ENCODE measurements at regions not wholly inside any gene's neighbourhood (a gene's known extent, or its start where the extent isn't known, plus 50 kb on each side); places are given as distances from the start of the nearest gene placed in this dataset.
"Not testable (repeated sequence)": the region's sequence is repeated elsewhere in the genome, so short reads cannot be mapped to it uniquely, and the experiment has no call there.

DNA sequence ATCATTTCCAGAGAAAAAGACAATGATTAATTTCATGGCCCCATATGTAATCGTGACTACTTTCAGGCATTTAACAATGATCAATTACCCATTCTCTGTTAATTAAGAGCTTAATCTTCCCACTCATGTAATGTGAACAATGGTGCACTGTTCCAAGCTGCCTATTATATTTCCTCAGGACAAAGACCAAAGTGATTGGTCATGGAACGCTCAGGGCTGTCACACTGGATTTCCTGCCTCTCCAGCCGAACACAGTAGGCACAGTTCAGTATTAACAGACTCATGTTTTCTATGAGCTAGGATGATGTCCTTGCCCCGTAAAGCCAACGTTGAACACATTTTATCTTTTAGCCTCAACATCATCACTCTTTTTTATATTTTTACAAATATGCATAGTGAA is 142.7 kb upstream of the FZD8 start:
- no peak for DNase-seq (ENCODE audit: low spot score)

DNA sequence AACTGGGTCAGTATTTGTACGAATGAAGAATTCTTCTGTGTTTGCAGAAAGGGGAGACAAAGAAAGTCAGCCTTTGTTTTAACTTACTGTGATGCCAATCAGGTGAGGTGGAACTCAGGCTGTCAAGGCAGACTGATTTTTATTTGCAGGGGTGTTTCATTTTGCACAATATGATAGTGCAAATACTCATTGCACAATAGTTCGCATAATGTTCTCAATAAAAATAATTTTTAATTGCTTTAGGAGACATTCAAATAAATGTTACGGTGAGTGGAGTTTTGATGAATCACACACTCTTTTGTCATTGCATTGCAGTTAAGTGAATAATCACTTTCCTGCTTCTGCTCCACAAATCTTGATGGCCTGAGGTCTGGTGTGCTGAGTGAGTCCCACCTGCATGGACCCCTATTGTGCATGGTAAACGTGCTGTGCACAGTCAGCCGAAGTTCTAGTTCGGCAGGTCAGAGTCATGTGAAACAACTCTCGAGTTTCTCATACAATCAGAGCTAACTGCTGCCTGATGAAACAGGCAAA is 141.3 kb upstream of the FZD8 start:
- DNase-seq (ENCODE audit: low spot score): no peak

DNA sequence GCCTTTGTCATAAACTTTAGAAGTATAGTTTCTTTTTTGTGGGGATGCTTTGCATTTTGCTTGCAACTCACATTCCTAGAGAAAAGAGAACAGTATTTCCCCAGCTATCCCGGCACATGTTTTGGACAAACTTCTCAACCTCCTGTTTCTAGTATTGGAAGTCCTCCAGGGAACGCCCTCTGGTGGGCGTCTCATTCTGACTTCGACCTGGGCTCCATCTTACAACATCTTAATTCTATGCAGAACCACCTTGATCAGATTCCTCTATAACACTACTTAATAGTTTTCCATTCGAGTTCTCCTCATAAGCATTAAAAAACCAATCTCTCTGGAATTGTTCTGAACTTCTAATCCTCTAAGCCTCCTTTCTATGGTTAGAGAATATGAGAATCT is 139.5 kb upstream of the FZD8 start:
- no peak for DNase-seq (ENCODE audit: low spot score)

DNA sequence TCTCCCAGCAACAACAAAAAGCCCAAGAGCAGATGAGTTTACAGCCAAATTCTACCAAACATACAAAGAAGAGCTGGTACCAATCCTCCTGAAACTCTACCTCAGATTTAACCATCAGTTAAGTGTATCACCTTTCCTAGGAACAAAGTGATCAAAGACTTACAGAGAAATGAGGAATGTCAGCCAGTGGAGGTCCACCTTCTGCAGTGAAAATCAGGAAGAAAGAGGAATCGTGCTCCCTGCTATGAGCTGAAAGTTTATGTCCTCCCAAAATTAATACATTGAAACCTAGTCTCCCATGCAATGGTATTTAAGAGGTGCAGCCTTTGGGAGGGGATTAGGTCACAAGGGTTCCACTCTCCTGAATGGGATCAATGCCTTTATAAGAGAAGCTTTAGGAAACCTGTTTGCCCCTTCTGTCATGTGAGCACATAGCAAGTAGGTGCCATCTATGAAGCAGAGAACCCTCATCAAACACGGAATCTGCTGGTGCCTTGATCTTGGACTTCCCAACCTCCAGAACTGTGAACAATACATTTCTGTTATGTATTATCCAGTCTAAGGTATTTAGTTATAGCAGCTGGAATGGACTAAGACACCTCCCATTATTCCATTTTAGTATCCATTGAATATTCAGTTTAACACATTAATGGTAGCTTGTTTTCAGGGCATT is 139.0 kb upstream of the FZD8 start:
- DNase-seq (ENCODE audit: low spot score): no peak

DNA sequence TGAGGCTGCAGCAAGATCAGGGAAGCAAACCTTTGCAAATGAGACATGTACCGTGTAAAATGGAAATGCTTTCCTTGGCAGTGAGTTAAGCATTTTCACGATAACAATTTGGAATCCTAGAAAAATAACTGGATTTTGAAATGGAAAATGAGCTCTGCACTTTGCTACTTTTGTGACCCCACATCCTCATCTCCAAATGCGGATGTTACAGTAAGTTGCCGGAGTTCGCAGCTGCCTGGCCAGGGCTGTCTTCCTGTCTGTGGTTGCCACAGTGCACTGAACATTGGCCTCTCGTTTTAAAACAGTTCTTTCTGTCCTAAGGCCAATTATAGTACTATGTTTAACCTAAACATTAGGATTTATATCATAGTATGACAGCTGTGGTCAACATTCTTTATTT is 136.2 kb upstream of the FZD8 start:
- no peak for DNase-seq (ENCODE audit: low spot score)

DNA sequence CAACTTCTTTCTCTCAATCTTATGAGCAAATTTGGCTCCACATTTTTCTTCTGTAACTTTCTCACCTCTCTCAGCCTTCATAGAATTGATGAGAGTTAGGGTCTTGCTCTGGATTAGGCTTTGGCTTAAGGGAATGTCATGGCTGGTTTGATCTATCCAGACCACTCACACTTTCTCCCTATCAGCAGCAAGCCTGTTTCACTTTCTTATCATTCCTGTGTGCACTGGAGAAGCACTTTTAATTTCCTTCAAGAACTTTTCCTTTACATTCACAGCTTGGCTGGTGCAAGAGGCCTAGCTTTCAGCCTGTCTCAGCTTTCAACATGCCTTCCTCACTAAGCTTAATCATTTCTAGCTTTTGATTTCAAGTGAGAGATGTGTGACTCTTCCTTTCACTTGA is 134.5 kb upstream of the FZD8 start:
- DNase-seq (ENCODE audit: low spot score): not testable (repeated sequence)

DNA sequence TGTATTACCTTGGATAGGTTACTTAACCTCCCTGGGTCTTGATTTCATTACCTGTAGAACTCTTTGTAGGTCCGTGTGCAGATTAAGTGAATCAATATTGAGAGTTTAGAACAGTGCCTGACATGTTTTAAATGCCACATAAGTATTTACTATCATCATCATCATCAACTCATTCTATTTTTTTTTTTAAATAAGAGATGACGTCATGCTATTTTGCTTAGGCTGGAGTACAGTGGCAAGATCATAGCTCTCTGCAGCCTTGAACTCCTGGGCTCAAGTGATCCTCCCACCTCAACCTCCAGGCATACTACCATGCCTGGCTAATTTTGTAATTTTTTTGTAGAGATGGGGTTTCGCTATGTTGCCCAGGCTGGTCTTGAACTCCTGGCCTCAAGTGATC is 132.0 kb upstream of the FZD8 start:
- DNase-seq (ENCODE audit: low spot score): no peak

DNA sequence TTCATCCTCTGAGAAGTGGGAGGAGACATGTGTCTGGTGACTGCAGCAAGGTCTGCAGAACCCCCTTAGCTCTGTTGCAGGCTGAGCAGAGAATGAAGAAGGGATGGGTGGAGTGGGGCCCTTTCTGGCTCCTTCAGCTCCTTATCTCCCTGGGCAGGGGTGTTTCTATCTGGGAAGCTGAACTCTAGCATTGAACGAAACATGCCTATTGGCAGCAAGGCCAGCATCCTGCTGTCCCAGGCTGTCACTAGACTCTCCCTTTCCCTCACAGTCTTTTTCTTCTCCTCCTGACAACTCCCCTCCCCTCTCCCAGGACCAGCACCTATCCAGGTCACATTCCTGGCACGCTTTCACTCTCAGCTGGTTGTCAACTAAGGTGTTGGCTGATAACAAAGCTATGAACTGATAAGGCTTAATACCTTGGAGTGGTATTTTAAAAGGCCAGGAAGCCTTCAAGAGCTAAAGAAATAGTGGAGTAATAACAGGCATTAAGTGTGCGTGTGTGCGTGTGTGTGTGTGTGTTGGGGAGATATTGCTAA is 128.8 kb upstream of the FZD8 start:
- DNase-seq (ENCODE audit: low spot score): no peak

DNA sequence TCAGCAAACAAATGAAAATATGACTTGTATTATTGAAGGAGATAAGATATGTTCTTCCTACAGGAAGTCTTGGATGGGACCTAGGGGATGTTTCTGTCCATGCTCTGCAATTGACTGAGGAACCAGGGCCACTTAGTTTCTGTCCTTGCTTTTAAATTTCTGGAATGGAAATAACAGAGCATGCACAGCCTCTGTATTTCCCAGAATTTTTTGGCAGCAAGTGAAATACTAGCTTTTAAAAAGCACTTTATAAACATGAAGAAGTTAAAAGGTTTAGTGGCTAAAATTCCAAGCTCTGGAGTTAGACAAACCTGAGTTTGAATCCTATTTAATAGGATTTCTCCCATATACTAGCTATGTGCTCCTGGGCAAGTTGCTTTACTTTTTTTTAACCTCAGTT is 127.7 kb upstream of the FZD8 start:
- DNase-seq (ENCODE audit: low spot score): no peak

DNA sequence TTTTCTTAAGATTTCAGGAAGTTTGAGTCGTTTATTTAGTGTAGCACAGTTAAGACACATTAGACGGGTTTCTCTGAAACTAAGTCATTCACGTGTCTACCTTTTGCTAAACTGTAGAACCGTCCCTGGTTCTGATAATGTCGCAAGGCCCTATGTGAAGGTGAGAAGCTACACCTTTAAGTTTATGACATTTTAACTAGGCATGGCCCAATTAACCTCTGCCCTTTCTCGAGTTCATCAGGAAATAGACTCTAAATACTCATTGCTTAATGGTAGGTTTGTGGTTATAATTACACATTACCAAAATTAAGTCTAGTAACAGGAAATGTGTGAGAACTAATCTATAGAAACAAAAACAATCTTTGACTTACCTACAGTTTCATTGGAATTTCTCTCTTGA is 126.6 kb upstream of the FZD8 start:
- DNase-seq (ENCODE audit: low spot score): no peak

DNA sequence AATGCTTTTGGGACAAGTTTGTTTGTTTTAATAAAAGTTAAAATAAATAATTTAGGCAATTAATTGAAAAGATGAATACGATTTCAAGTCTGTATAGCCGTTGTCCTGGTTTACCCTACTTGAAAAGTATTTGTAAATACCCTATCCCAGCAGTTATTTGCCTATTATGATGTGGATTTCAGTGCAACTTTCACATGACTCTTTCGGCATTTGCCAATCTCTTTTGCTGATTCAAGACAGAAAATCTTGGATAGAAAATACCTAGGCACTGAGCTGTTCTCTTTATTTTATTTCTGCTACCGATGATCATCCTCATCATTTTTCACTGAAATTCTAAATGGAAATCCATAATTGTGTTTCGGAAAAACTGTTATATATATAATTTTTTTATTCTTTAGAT is 125.9 kb upstream of the FZD8 start:
- DNase-seq (ENCODE audit: low spot score): no peak

DNA sequence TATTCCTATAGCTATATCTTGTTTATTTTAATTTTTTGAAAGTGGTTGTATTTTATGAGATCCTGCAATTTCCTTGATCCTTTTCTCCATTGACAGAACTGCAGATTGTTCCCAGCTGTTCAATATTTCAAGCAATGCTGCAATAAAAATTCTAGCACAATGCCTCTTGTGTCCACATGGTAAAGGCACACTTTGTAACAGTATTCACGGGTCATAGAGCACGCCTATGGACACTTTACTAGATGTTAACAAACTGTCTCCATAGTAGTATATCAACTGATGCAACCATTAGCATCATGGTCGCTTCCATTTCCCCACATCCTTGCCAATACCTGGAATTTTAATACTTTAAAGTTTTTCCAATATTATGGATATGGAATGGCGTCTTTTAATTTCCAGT is 123.9 kb upstream of the FZD8 start:
- DNase-seq (ENCODE audit: low spot score): no peak

DNA sequence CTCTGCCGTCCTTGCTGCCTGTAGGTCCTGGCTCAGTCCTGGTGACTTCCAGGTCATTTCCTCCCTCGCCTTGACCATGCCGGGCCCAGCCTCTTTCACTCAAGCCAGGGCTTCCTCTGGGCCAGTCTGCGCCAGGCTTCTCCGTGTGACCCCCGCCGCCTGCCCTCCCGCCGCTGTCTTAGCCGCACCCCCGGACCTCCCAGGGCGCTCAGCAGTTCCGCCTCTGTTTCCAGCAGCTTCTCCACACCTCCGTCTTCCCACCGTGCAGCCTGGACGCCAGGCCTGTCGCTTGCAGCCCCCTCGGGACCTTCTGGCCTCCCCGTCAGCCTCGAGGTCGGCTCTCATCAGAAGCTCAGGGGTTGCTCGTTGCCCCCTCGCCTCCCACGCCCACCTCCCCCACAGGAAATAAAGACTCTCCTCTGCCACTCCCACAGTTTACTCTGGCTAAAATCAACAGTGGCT is 123.0 kb upstream of the FZD8 start:
- no peak for DNase-seq (ENCODE audit: low spot score)

DNA sequence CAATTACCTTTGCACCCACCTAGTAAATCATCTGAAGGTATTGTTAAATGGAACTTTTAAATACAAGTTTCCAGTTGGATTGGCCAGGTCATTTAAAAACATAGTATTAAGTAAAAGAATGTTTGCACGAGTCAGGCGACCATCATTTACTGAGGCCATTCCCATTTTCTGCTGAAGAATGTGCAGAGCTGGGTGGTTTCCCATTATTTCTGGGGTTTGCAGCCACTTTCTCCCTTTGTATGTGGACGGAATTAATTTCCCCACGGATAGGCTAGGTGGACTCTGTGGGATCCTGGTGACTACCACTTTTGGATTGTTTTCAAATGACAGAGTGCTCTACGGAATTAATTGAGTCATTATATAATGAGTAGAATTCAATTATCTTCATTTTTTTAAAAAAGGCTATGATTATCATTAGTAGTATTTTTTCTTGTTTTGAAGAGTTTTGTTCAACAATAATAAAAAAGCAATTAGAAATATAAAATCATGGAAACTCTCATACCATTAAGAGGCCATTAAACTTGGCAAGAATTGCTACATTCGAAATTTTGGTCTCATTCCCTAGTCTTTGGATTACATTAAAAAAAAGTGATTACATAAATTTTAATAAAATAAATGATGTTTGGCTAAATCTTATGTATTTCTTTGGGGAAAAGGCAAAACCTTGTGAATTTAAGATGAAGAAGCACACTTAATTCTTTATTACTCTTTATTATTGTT is 120.4 kb upstream of the FZD8 start:
- no peak for DNase-seq (ENCODE audit: low spot score)

DNA sequence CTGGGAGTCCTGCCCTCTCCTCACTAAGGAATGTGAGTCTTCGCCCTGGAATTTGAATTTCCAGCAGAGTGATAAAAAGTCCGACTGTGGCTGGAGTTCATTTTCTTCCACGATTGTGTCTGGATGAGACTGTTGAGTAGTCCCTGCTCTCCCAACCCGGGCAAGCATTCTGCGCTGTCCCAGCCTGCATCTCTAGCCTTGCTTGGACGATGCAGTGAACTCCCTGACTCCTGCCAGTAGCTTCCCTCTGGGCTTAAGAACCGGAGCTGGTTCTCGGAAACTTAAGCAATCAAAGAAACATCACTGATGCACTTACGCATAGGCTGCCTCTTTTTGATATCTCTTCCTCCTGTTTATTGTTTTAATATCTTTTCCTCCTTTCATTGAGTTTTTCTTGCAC is 116.0 kb upstream of the FZD8 start:
- DNase-seq (ENCODE audit: low spot score): no peak

DNA sequence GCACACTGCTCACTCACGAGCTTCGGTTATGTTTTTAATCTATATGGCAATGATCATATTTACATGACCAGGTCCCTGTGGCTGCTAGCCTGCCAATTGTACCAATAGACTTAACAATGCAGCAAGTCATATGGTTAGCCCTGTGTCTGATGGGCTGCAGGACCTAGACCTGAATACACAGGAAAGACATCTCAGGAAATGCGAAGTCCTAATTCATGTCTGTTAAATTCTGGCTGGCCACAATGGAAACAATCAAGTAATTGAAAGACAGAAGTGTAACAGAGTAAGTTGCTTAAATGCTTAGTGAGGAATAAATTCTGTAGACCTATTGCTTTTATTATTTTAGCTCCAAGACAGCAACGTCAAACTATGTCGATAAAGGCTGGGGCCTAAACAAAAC is 112.4 kb upstream of the FZD8 start:
- DNase-seq (ENCODE audit: low spot score): no peak

DNA sequence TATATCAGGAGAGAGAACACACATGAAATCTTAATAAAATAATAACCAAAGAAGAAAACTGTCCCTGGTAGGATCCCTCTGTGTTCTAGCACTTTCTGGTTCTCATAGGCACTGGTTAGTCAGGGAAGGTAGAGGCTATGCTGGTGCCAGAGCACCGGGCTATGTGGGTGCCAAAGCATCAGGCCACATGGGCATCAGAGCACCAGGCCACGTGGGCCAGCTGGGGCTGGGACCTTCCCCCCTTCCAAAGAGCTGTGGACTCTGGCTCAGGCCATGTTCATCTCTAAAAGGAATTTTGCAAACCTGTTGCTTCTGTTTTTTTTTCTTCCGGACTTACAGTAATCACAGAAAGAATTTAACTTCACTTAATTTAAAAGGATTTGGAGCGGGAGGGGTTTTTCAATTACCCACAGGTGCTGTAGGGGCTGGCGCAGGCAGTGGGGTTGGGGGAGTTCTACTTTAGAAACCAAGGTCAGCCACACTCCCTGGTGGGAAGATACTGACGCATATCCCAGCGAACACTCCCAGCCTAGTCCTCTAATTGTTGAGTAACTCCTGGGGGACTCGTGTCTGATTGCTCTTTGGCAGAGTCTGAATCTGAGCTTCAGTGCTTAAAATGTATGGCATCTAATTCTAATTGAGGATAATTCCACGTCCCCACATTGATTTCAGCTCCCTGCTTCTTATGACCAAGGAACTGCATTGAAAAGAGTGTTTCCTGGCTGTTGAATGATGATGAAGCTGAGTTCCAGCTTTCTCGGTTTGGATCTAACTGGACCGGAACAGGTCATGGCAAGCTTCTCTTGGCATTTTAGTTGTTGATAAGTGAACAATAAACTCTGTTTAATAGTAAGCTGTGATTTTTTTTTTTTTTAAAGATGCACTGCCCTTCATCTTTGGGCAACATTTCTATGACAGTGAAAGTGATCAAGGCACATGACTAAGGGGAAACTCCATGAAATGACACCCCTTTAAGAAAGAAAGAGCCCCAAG is 110.7 kb upstream of the FZD8 start:
- DNase-seq (ENCODE audit: low spot score): no peak

DNA sequence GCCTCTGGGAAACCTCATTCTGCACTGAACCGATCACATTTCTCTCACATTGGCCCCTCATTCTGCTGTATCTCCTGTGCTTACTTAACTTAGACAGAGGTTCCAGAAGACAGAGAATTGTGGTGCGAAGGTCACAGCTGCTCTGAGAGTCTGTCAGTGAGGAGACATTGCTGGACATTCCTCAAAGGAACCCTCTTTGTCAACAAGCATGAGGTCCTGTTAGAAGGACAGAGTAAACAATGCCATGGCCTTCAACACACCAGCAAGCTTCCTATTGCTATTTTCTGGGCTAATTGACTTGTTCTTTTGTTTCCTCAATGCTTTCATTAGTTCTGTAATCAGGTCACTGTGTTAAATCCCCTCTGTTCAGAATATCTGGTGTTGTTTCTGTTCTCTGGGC is 109.3 kb upstream of the FZD8 start:
- DNase-seq (ENCODE audit: low spot score): no peak

DNA sequence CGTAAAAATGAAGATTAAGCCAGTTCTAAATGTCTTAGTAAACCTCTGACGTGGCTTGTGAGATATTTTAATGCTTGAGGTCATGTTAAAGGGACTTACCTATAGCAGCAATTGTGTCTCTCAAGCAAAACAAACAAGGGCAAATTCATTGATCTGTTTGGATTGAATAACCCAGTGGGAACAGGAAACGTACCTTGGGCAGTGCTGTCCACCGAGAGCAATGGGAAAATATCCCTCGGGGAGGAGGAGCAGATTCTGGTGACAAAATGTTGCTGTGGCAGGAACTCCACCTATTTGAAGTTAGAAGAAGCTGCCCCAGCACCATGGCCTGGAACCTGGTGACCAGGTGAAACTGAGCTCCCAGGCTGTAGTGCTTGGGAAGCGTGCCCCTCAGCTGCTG is 107.1 kb upstream of the FZD8 start:
- no peak for DNase-seq (ENCODE audit: low spot score)

DNA sequence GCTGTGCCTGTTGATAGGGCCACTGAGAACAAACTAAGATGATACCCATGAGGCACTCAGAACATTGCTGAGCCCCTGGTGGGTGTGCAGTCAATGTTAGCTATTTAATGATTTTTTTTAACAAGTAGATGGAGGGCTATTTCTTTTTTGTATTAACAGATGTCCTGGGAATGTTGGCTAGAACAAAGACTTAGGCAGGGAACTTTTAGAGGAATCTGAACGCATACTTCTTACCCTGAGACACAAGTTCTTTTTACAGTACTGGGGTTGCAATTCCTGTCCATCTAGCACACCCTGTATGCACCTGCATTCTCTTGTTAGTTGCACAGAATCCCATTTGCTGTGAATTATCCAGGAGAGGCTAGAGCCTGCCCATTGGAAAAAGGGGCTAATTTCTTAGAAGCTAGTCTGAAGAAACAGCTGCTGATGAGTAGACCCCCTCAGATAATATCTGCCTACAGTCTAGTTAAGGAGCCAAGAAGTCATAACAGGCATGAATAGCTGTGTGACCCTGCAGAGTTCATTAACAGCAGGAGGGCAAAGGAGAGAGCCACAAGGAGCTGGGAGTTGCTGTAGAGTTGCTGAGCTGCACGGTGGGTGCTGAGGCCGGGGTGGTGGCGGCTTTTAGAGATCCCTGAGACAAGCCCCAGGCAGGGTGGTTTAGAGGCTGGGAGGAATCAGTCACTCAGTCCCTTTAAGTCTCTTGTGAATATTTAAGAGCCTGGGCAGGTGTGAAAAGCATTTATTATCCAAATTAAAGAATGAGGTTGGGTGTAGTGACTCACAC is 103.7 kb upstream of the FZD8 start:
- no peak for DNase-seq (ENCODE audit: low spot score)

DNA sequence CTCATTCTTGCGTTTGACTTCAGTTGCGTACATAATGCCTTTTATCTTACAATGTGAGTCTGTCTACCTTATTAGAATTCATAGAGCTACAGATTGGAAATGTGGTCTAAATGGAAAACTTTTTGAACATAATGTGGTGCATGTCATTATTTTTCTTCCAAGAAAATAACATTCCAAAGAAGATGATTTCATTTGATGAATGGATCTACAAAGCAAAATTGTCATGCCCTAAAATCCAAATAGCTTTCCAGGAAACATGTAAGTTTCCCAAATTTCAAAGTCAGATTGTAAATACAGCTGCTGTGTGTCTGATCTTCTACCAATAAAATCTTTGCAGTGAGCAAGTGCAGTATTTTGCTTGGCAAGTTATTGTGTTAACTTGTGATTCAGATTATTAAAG is 101.8 kb upstream of the FZD8 start:
- DNase-seq (ENCODE audit: low spot score): no peak

Measured in hematopoietic multipotent progenitor cell treated with erythropoietin and hydrocortisone succinate and interleukin-3 and kit ligand, for 15 days (in vitro differentiated cells).